Prostate gland (tissue), 2 donors: ENCODE measurements at regions not wholly inside any gene's neighbourhood (a gene's known extent, or its start where the extent isn't known, plus 50 kb on each side); places are given as distances from the start of the nearest gene placed in this dataset.

Source experiments
- CTCF ChIP-seq, 4 experiments: fragments of 200-600 bp in 2 of 4; fragments of 450-650 bp in 2 of 4; sonication (generic) in 2 of 4; IDR thresholded peaks; 1 replicate in 3 of 4; 2 replicates in 1 of 4; pipeline ENCODE4 v1.5.1; 2016 to 2019; ENCODE audit warnings: antibody characterized with exemption in 4 of 4, mild to moderate bottlenecking in 2 of 4, moderate library complexity in 2 of 4
- POLR2A ChIP-seq: fragments of 450-650 bp; IDR thresholded peaks from one replicate; pipeline ENCODE4 v1.6.1; 2016; ENCODE audit warnings: antibody characterized with exemption, mild to moderate bottlenecking

GRCh38 chr6:2558861-2559801 lies 191.6 kb downstream of the MYLK4 start:
- TF ChIP-seq POLR2A, result no peak
- no peak for TF ChIP-seq CTCF (IDR thresholded peaks at IDR 0.05)
